GM12891 (cell line): ENCODE measurements at regions not wholly inside any gene's neighbourhood (a gene's known extent, or its start where the extent isn't known, plus 50 kb on each side); places are given as distances from the start of the nearest gene placed in this dataset.

Source experiments
- POLR2A ChIP-seq: IDR thresholded peaks from 2 replicates; pipeline ENCODE4 v1.6.1; 2011; ENCODE audit warnings: low read depth, low read length, control low read depth
- POLR2AphosphoS5 ChIP-seq: IDR thresholded peaks from 2 replicates; pipeline ENCODE4 v1.6.1; 2011; ENCODE audit warnings: low read depth, low read length, control low read depth
- SPI1 ChIP-seq: IDR thresholded peaks from 2 replicates; pipeline ENCODE4 v1.6.1; 2011; ENCODE audit warnings: low read depth, low read length, control low read depth
- TAF1 ChIP-seq: IDR thresholded peaks from 2 replicates; pipeline ENCODE4 v1.6.1; 2011; ENCODE audit warnings: low read depth, low read length, control low read depth

DNA sequence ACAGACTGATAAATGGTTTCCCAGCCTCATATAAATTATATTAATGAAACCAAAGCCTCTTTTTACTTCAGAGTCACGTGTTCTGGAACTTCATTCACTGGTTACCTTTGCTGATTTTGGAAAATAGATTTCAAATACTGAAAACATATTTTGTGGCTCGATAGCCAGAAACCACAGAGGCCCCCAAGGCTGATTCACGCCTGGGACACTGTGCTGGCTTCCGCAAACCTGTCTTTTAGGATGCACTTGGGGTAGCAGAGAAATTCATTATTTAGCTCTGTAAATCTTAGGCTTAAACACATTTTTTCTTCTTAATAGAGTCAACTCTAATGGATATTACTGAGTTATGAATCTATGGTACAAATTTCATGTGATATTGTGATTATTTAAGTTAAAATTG, 90.7 kb upstream of the TMEM18 start:
- TF ChIP-seq POLR2A = no peak
- no peak for TF ChIP-seq TAF1
- no peak for TF ChIP-seq POLR2AphosphoS5
- TF ChIP-seq SPI1 = no peak
